Trophoblast cell (in vitro differentiated cells and primary cell): ENCODE measurements at regions not wholly inside any gene's neighbourhood (a gene's known extent, or its start where the extent isn't known, plus 50 kb on each side); places are given as distances from the start of the nearest gene placed in this dataset.
"Not testable (repeated sequence)": the region's sequence is repeated elsewhere in the genome, so short reads cannot be mapped to it uniquely, and the experiment has no call there.

Source experiments
- DNase-seq, 2 donors: peaks; one replicate each; pipeline ENCODE4 v3.0.0-alpha.2; 2016
- H2AFZ ChIP-seq: 2 replicates; pipeline ENCODE4 v1.6.1; 2013; ENCODE audit warnings: low read length, moderate library complexity, mild to moderate bottlenecking; ENCODE audit not compliant: insufficient read depth, poor library complexity
- H2AK5ac ChIP-seq: 2 replicates; pipeline ENCODE4 v1.6.1; 2013; ENCODE audit warnings: mild to moderate bottlenecking, low read length
- H2BK120ac ChIP-seq: 2 replicates; pipeline ENCODE4 v1.6.1; 2013; ENCODE audit warnings: low read length, mild to moderate bottlenecking, moderate library complexity; ENCODE audit not compliant: insufficient read depth, poor library complexity
- H2BK12ac ChIP-seq: 2 replicates; pipeline ENCODE4 v1.6.1; 2013; ENCODE audit warnings: mild to moderate bottlenecking, low read length, moderate library complexity
- H2BK5ac ChIP-seq: 2 replicates; pipeline ENCODE4 v1.6.1; 2013; ENCODE audit warnings: low read length, low read depth, moderate library complexity, mild to moderate bottlenecking; ENCODE audit not compliant: poor library complexity
- H3K14ac ChIP-seq: 2 replicates; pipeline ENCODE4 v1.6.1; 2013; ENCODE audit warnings: mild to moderate bottlenecking, low read length
- H3K18ac ChIP-seq: 2 replicates; pipeline ENCODE4 v1.6.1; 2013; ENCODE audit warnings: mild to moderate bottlenecking, low read length
- H3K23ac ChIP-seq: 2 replicates; pipeline ENCODE4 v1.6.1; 2013; ENCODE audit warnings: low read length
- H3K27ac ChIP-seq: 2 replicates; pipeline ENCODE4 v1.5.1; 2013; ENCODE audit warnings: low read depth, mild to moderate bottlenecking, inconsistent platforms, low read length, moderate library complexity
- H3K27me3 ChIP-seq: 2 replicates; pipeline ENCODE4 v1.6.1; 2013; ENCODE audit warnings: inconsistent platforms, mild to moderate bottlenecking, low read length, moderate library complexity; ENCODE audit not compliant: insufficient read depth
- H3K36me3 ChIP-seq, 2 experiments: 1 replicate in 1 of 2; 2 replicates in 1 of 2; pipeline ENCODE4 v1.6.1; 2013; ENCODE audit warnings: low read length in 2 of 2, mild to moderate bottlenecking in 2 of 2, moderate library complexity in 1 of 2; ENCODE audit not compliant: insufficient read depth in 2 of 2, control insufficient read depth in 1 of 2
- H3K4ac ChIP-seq: 2 replicates; pipeline ENCODE4 v1.6.1; 2013; ENCODE audit warnings: low read depth, mild to moderate bottlenecking, low read length, moderate library complexity
- H3K4me1 ChIP-seq, 2 experiments: 1 replicate in 1 of 2; 2 replicates in 1 of 2; pipeline ENCODE4 v1.6.1; 2013; ENCODE audit warnings: low read length in 2 of 2, mild to moderate bottlenecking in 2 of 2, moderate library complexity in 1 of 2; ENCODE audit not compliant: insufficient read depth in 2 of 2, control insufficient read depth in 1 of 2
- H3K4me2 ChIP-seq: 2 replicates; pipeline ENCODE4 v1.6.1; 2013; ENCODE audit warnings: inconsistent platforms, mild to moderate bottlenecking, low read length, moderate library complexity
- H3K4me3 ChIP-seq: 2 replicates; pipeline ENCODE4 v1.5.1; 2013; ENCODE audit warnings: mild to moderate bottlenecking, low read depth, low read length, inconsistent platforms
- H3K79me1 ChIP-seq: one replicate; pipeline ENCODE4 v1.6.1; 2013; ENCODE audit warnings: low read length
- H3K79me2 ChIP-seq: 2 replicates; pipeline ENCODE4 v1.6.1; 2013; ENCODE audit warnings: low read length, mild to moderate bottlenecking; ENCODE audit not compliant: control insufficient read depth, insufficient read depth, poor library complexity
- H3K9ac ChIP-seq: 2 replicates; pipeline ENCODE4 v1.6.1; 2013; ENCODE audit warnings: mild to moderate bottlenecking, low read length
- H3K9me3 ChIP-seq: 2 replicates; pipeline ENCODE4 v1.6.1; 2013; ENCODE audit warnings: low read depth, mild to moderate bottlenecking, control low read depth, inconsistent platforms, low read length; ENCODE audit not compliant: insufficient read depth
- H4K12ac ChIP-seq: 2 replicates; pipeline ENCODE4 v1.6.1; 2013; ENCODE audit warnings: low read depth, mild to moderate bottlenecking, low read length, moderate library complexity
- H4K8ac ChIP-seq: 2 replicates; pipeline ENCODE4 v1.6.1; 2013; ENCODE audit warnings: low read depth, mild to moderate bottlenecking, low read length, moderate library complexity
- H4K91ac ChIP-seq: one replicate; pipeline ENCODE4 v1.6.1; 2013; ENCODE audit warnings: low read depth, mild to moderate bottlenecking, low read length, moderate library complexity
- WGBS: extraction: QIAGEN DNeasy Blood & Tissue Kit; methylation state at CpG from one replicate; pipeline ENCODE4 v1.1.7; 2013; ENCODE audit warnings: missing lambda C conversion rate; ENCODE audit not compliant: insufficient read length, insufficient coverage; ENCODE audit errors: extremely low coverage; 5-methylcytosine and 5-hydroxymethylcytosine counted together

- Histone ChIP-seq H3K9ac (no peak overlapping the region), H2BK120ac (no peak overlapping the region)
- no peak for DNase-seq
Observed at GRCh38 chr5:72677447-72677846, 139.0 kb upstream of the TNPO1 start.

GRCh38 chr5:72676831-72677230 is 139.6 kb upstream of the TNPO1 start:
- H3K14ac ChIP-seq, H3K4me3 ChIP-seq, H2BK120ac ChIP-seq, H4K91ac ChIP-seq, H3K23ac ChIP-seq, H3K4ac ChIP-seq, H3K36me3 ChIP-seq, H4K8ac ChIP-seq, H3K27me3 ChIP-seq, H3K18ac ChIP-seq, H3K9ac ChIP-seq, H3K4me2 ChIP-seq, DNase-seq, H3K4me1 ChIP-seq, H2BK12ac ChIP-seq, H3K27ac ChIP-seq, H2AK5ac ChIP-seq, H3K79me2 ChIP-seq, H2BK5ac ChIP-seq, H2AFZ ChIP-seq, H4K12ac ChIP-seq, H3K9me3 ChIP-seq, H3K79me1 ChIP-seq: not testable (repeated sequence)
- WGBS: no CpG with 5 or more reads among the region's 8 CpGs

More at GRCh38 chr5:72677447-72677846, 139.0 kb upstream of the TNPO1 start:
- Histone ChIP-seq H3K27me3 (no peaks in the 10 kb centered on the region), H3K4me2 (no peak overlapping the region), H3K14ac (no peak overlapping the region), H2BK5ac (no peak overlapping the region), H2AK5ac (no peak overlapping the region), H2AFZ (no peak overlapping the region), H4K12ac (no peak overlapping the region), H3K4ac (no peak overlapping the region), H3K79me1 (no peaks in the 10 kb centered on the region), H2BK12ac (no peak overlapping the region), H4K8ac (no peak overlapping the region), H4K91ac (no peak overlapping the region), H3K27ac (no peak overlapping the region), H3K79me2 (no peaks in the 10 kb centered on the region), H3K4me3 (no peak overlapping the region), H3K9me3 (peaks cover 7% of the 10 kb centered on the region), H3K36me3 (no peaks in the 10 kb centered on the region), H3K4me1 (no peaks in the 10 kb centered on the region), H3K23ac (no peak overlapping the region), H3K18ac (no peak overlapping the region)
- no CpG with 5 or more reads among the region's 1 CpG for WGBS

DNA sequence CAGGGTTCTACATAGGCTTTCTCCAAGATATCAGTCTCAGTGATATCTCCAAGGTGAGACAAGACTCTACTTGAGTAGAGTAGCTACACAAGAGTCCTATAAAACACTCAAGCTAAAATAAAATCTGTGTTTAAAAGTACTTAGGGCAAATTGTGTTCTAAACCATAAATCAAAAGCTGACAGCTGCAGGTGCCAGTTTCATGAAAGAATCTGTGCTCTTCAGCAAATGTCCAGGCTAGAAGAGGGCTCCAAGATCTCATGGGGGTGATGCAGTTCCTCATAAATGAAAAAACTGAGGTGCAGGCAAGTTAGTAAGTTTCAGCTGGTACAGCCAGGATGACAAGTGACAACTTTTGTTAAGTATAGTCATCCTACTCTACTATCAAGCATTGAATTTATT is 142.8 kb upstream of the TNPO1 start:
- Histone ChIP-seq H3K9me3 (no peaks in the 10 kb centered on the region), H3K18ac (no peak overlapping the region), H2BK12ac (no peak overlapping the region), H2AFZ (no peak overlapping the region), H4K91ac (no peak overlapping the region), H3K79me2 (no peaks in the 10 kb centered on the region), H2BK120ac (no peak overlapping the region), H3K79me1 (no peaks in the 10 kb centered on the region), H3K36me3 (no peaks in the 10 kb centered on the region), H3K14ac (no peak overlapping the region), H3K27ac (no peak overlapping the region), H3K9ac (no peak overlapping the region), H3K27me3 (no peaks in the 10 kb centered on the region), H4K8ac (no peak overlapping the region), H2AK5ac (no peak overlapping the region), H3K23ac (no peak overlapping the region), H3K4me2 (no peak overlapping the region), H3K4ac (no peak overlapping the region), H2BK5ac (no peak overlapping the region), H3K4me1 (no peaks in the 10 kb centered on the region), H3K4me3 (no peak overlapping the region), H4K12ac (no peak overlapping the region)
- DNase-seq: no peak

- no peaks in the 10 kb centered on the region for H3K27me3 ChIP-seq
- no peak overlapping the region for H3K9ac ChIP-seq
- no peaks in the 10 kb centered on the region for H3K79me2 ChIP-seq
- no peak overlapping the region for H2BK12ac ChIP-seq
- H3K4ac ChIP-seq: no peak overlapping the region
- H2BK120ac ChIP-seq: no peak overlapping the region
- no peak overlapping the region for H4K8ac ChIP-seq
- H3K9me3 ChIP-seq: no peaks in the 10 kb centered on the region
- no peak overlapping the region for H4K91ac ChIP-seq
- H4K12ac ChIP-seq: no peak overlapping the region
- no peak overlapping the region for H3K4me2 ChIP-seq
- no peaks in the 10 kb centered on the region for H3K36me3 ChIP-seq
- no peak overlapping the region for H2AK5ac ChIP-seq
- H2BK5ac ChIP-seq: no peak overlapping the region
- H3K4me3 ChIP-seq: no peak overlapping the region
- H3K27ac ChIP-seq: no peak overlapping the region
- no peak overlapping the region for H3K18ac ChIP-seq
- DNase-seq: no peak
- H3K4me1 ChIP-seq: no peaks in the 10 kb centered on the region
- H3K23ac ChIP-seq: no peak overlapping the region
- no peak overlapping the region for H3K14ac ChIP-seq
- no peak overlapping the region for H2AFZ ChIP-seq
- H3K79me1 ChIP-seq: no peaks in the 10 kb centered on the region
Observed at GRCh38 chr5:72673180-72673579, 143.3 kb upstream of the TNPO1 start.

GRCh38 chr5:72667708-72668107 is 148.8 kb upstream of the TNPO1 start:
- Histone ChIP-seq H3K36me3 (no peaks in the 10 kb centered on the region), H2BK12ac (no peak overlapping the region), H3K79me1 (peaks cover 3% of the 10 kb centered on the region), H2BK120ac (no peak overlapping the region), H3K9ac (no peak overlapping the region), H2BK5ac (no peak overlapping the region), H4K91ac (no peak overlapping the region), H2AFZ (no peak overlapping the region), H2AK5ac (no peak overlapping the region), H3K4me2 (no peak overlapping the region), H4K8ac (no peak overlapping the region), H3K23ac (no peak overlapping the region), H3K79me2 (no peaks in the 10 kb centered on the region), H3K18ac (no peak overlapping the region), H3K4me3 (no peak overlapping the region), H3K27ac (no peak overlapping the region), H3K14ac (no peak overlapping the region), H3K27me3 (no peaks in the 10 kb centered on the region), H4K12ac (no peak overlapping the region), H3K4ac (no peak overlapping the region), H3K9me3 (peaks cover 1% of the 10 kb centered on the region), H3K4me1 (peaks cover 8 to 9% of the 10 kb centered on the region in 2 experiments)
- DNase-seq: no peak
- no CpG with 5 or more reads among the region's 1 CpG for WGBS
